ENCODE measurements at regions not wholly inside any gene's neighbourhood (a gene's known extent, or its start where the extent isn't known, plus 50 kb on each side); places are given as distances from the start of the nearest gene placed in this dataset.

DNA sequence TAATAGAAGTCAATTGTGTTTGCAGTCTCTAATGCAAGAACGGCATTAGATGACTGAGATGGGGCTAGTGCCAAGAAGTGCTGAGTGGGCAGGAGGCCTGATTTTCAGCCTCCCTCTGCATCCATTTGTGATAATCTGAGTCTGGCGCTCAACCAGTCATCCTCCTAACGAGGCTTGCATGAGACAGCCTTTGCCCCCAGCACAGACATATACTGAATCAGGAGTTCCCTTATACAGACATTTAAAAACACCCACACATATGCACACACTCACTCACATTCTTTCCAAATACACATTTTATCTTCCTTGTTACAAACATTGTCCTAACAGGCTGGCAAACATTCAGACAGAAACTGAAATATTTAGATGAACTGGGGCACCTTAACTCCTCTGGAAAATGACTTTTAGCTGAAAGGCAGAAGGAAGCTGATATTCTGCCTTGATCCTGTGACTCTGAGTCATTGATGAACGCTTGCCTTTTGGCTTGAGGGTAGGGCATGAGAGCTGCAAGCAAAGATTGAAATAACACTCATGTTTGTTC lies 562.3 kb downstream of the DHX35 start:
- Mint-ChIP-seq H3K27me3 (ENCODE audit: unreplicated experiment) (no peaks in the 10 kb centered on the region), H3K4me3 (ENCODE audit: unreplicated experiment) (no peak overlapping the region), H3K4me1 (ENCODE audit: low read depth, unreplicated experiment) (peaks cover 16% of the 10 kb centered on the region), H3K36me3 (ENCODE audit: unreplicated experiment) (no peaks in the 10 kb centered on the region), H3K9me3 (ENCODE audit: unreplicated experiment) (no peaks in the 10 kb centered on the region), H3K27ac (ENCODE audit: unreplicated experiment) (no peak overlapping the region)
- TF ChIP-seq, protein P1, sequence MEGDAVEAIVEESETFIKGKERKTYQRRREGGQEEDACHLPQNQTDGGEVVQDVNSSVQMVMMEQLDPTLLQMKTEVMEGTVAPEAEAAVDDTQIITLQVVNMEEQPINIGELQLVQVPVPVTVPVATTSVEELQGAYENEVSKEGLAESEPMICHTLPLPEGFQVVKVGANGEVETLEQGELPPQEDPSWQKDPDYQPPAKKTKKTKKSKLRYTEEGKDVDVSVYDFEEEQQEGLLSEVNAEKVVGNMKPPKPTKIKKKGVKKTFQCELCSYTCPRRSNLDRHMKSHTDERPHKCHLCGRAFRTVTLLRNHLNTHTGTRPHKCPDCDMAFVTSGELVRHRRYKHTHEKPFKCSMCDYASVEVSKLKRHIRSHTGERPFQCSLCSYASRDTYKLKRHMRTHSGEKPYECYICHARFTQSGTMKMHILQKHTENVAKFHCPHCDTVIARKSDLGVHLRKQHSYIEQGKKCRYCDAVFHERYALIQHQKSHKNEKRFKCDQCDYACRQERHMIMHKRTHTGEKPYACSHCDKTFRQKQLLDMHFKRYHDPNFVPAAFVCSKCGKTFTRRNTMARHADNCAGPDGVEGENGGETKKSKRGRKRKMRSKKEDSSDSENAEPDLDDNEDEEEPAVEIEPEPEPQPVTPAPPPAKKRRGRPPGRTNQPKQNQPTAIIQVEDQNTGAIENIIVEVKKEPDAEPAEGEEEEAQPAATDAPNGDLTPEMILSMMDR (IDR thresholded peaks at IDR 0.05; ENCODE audit: partially characterized antibody, unreplicated experiment) = no peak
- no peak for DNase-seq

DNA sequence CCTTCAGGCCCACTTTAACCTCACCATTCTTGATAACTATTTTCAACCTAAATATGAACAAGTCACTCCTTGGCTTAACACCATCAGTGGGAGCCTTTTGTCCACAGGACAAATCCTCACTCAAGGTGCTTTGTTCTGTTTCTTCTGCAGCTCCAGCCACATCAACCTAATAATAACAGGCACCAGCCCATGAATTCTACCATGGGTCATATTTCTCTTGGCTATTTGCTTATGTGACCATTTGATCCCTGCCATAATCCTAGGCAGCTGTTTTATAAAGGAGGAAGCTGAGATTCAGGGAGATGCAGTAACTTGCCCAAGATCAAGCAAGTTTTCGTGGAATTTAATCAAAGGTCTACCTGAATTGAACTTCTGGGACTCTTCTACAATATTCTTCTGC lies 561.3 kb downstream of the DHX35 start:
- H3K27ac Mint-ChIP-seq (ENCODE audit: unreplicated experiment) = no peak overlapping the region
- no peak overlapping the region for H3K4me3 Mint-ChIP-seq (ENCODE audit: unreplicated experiment)
- no peaks in the 10 kb centered on the region for H3K36me3 Mint-ChIP-seq (ENCODE audit: unreplicated experiment)
- H3K27me3 Mint-ChIP-seq (ENCODE audit: unreplicated experiment) = no peaks in the 10 kb centered on the region
- peaks cover 7% of the 10 kb centered on the region for H3K4me1 Mint-ChIP-seq (ENCODE audit: low read depth, unreplicated experiment)
- no peak for DNase-seq
- TF ChIP-seq, protein P1 (IDR thresholded peaks at IDR 0.05; ENCODE audit: partially characterized antibody, unreplicated experiment) = no peak
- H3K9me3 Mint-ChIP-seq (ENCODE audit: unreplicated experiment) = no peaks in the 10 kb centered on the region

DNA sequence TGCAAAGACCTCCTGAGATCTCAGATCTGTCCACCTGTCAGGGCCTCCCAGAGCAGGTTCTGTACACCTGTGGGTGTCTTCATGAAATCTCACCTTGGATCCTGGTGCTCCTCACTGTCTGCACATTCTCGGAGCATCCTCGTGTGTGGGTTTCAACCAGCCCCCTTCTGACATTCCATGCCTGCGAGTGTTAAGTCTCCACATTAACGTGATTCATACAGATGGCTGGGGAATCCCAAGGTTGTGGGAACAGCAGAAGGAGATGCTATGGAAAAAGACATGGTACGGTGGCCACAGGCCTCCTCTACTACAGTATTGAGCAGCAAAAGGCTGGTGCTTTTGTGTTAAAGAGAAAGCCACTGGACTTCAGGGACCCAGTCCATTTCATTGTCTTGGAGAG lies 556.5 kb downstream of the DHX35 start:
- Mint-ChIP-seq H3K27ac (ENCODE audit: unreplicated experiment) (no peak overlapping the region), H3K27me3 (ENCODE audit: unreplicated experiment) (no peaks in the 10 kb centered on the region), H3K4me3 (ENCODE audit: unreplicated experiment) (no peak overlapping the region), H3K4me1 (ENCODE audit: low read depth, unreplicated experiment) (no peaks in the 10 kb centered on the region), H3K9me3 (ENCODE audit: unreplicated experiment) (no peaks in the 10 kb centered on the region), H3K36me3 (ENCODE audit: unreplicated experiment) (no peaks in the 10 kb centered on the region)
- no peak for DNase-seq
- TF ChIP-seq, protein P1 (IDR thresholded peaks at IDR 0.05; ENCODE audit: partially characterized antibody, unreplicated experiment) = no peak

DNA sequence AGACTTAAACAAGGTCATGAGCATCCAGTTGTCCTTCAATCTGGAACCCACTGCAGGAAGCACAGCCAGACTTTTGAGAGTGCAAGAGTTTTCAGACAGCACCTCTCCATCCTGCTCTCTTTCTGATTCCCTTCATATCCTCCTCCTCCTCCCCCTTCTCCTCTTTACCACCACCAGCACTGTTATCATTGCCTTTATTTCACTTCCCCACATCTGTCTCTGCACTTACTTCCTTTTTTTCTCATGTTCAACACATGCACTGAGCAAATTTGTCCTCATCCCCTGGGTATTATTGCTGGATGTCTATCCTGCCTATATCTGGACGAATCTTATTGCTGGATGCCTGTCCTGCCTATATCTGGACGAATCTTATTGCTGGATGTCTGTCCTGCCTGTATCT lies 554.8 kb downstream of the DHX35 start:
- no peaks in the 10 kb centered on the region for H3K4me1 Mint-ChIP-seq (ENCODE audit: low read depth, unreplicated experiment)
- no peaks in the 10 kb centered on the region for H3K27me3 Mint-ChIP-seq (ENCODE audit: unreplicated experiment)
- no peaks in the 10 kb centered on the region for H3K36me3 Mint-ChIP-seq (ENCODE audit: unreplicated experiment)
- H3K4me3 Mint-ChIP-seq (ENCODE audit: unreplicated experiment) = no peak overlapping the region
- H3K9me3 Mint-ChIP-seq (ENCODE audit: unreplicated experiment) = no peaks in the 10 kb centered on the region
- H3K27ac Mint-ChIP-seq (ENCODE audit: unreplicated experiment) = no peak overlapping the region
- no peak for DNase-seq
- TF ChIP-seq, protein P1 (IDR thresholded peaks at IDR 0.05; ENCODE audit: partially characterized antibody, unreplicated experiment) = no peak

DNA sequence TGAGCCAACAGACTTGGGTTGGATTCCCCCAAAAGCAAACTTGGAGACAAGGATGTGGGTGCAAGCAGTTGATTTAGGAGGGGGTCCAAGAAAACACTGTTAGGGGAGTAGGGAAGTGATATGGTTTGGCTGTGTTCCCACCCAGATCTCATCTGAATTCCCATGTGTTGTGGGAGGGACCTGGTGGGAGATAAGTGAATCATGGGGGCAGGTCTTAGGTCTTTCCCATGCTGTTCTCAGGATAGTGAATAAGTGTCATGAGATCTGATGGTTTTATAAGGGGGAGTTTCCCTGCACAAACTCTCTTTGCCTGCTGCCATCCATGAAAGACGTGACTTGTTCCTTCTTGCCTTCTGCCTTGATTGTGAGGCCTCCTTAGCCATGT lies 542.6 kb downstream of the DHX35 start:
- no peaks in the 10 kb centered on the region for H3K9me3 Mint-ChIP-seq (ENCODE audit: unreplicated experiment)
- no peak overlapping the region for H3K4me3 Mint-ChIP-seq (ENCODE audit: unreplicated experiment)
- no peaks in the 10 kb centered on the region for H3K4me1 Mint-ChIP-seq (ENCODE audit: low read depth, unreplicated experiment)
- no peak for DNase-seq
- TF ChIP-seq, protein P1 (IDR thresholded peaks at IDR 0.05; ENCODE audit: partially characterized antibody, unreplicated experiment) = no peak
- H3K27ac Mint-ChIP-seq (ENCODE audit: unreplicated experiment) = no peak overlapping the region
- no peaks in the 10 kb centered on the region for H3K36me3 Mint-ChIP-seq (ENCODE audit: unreplicated experiment)
- no peaks in the 10 kb centered on the region for H3K27me3 Mint-ChIP-seq (ENCODE audit: unreplicated experiment)

All from glutamatergic neuron (in vitro differentiated cells).